Activated naive CD8-positive, alpha-beta T cell treated with anti-CD3 and anti-CD28 coated beads for 36 hours (primary cell): ENCODE measurements at regions not wholly inside any gene's neighbourhood (a gene's known extent, or its start where the extent isn't known, plus 50 kb on each side); places are given as distances from the start of the nearest gene placed in this dataset.

ENCODE experiments used
- DNase-seq: peaks from one replicate; pipeline ENCODE4 v3.0.0; 2021
- H3K27ac Mint-ChIP-seq: one replicate; pipeline ENCODE4 v1.8.0; 2022; ENCODE audit warnings: mild to moderate bottlenecking, moderate library complexity, mixed read lengths
- H3K27me3 Mint-ChIP-seq: one replicate; pipeline ENCODE4 v1.8.0; 2022; ENCODE audit warnings: mild to moderate bottlenecking, mixed read lengths
- H3K36me3 Mint-ChIP-seq: one replicate; pipeline ENCODE4 v1.8.0; 2021; ENCODE audit warnings: mild to moderate bottlenecking, mixed read lengths
- H3K4me1 Mint-ChIP-seq: one replicate; pipeline ENCODE4 v1.8.0; 2021; ENCODE audit warnings: mixed read lengths
- H3K4me3 Mint-ChIP-seq: one replicate; pipeline ENCODE4 v1.8.0; 2022; ENCODE audit warnings: mild to moderate bottlenecking, moderate library complexity, mixed read lengths
- H3K9me3 Mint-ChIP-seq: one replicate; pipeline ENCODE4 v1.8.0; 2022; ENCODE audit warnings: mixed read lengths

GRCh38 chr2:24439971-24440340 is 51.1 kb upstream of the NCOA1 start:
- Mint-ChIP-seq H3K4me1 (no peaks in the 10 kb centered on the region), H3K36me3 (no peaks in the 10 kb centered on the region), H3K27ac (no peak overlapping the region), H3K27me3 (no peaks in the 10 kb centered on the region), H3K4me3 (no peak overlapping the region), H3K9me3 (no peaks in the 10 kb centered on the region)
- DNase-seq, result no peak

- no peaks in the 10 kb centered on the region for H3K4me1 Mint-ChIP-seq
- H3K27ac Mint-ChIP-seq, result no peak overlapping the region
- H3K36me3 Mint-ChIP-seq, result no peaks in the 10 kb centered on the region
- no peaks in the 10 kb centered on the region for H3K27me3 Mint-ChIP-seq
- DNase-seq, result no peak
- no peaks in the 10 kb centered on the region for H3K9me3 Mint-ChIP-seq
- no peak overlapping the region for H3K4me3 Mint-ChIP-seq
Measured at GRCh38 chr2:24439280-24439970, 51.6 kb upstream of the NCOA1 start.

DNA sequence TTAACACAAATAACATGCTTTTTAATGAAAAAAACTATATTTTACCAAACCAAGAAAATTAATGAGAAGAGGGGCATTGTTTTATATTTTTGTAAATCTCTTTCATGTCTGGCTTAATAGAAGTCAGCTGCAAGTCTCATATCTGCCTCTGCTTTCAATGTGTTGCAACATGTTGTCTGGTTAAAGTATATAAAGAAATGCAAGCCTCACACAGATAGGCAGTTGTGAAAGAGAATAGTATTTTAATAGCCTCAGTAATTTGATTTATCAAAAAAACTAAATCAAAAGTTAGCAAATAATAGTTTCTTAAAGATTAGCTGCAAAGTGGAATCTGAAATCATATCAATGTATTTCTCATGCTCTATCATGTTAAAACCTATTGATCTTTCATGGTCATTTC is 52.9 kb upstream of the NCOA1 start:
- Mint-ChIP-seq H3K27ac (no peak overlapping the region), H3K4me3 (no peak overlapping the region), H3K4me1 (no peaks in the 10 kb centered on the region), H3K27me3 (no peaks in the 10 kb centered on the region), H3K9me3 (no peaks in the 10 kb centered on the region), H3K36me3 (no peaks in the 10 kb centered on the region)
- DNase-seq, result no peak

DNA sequence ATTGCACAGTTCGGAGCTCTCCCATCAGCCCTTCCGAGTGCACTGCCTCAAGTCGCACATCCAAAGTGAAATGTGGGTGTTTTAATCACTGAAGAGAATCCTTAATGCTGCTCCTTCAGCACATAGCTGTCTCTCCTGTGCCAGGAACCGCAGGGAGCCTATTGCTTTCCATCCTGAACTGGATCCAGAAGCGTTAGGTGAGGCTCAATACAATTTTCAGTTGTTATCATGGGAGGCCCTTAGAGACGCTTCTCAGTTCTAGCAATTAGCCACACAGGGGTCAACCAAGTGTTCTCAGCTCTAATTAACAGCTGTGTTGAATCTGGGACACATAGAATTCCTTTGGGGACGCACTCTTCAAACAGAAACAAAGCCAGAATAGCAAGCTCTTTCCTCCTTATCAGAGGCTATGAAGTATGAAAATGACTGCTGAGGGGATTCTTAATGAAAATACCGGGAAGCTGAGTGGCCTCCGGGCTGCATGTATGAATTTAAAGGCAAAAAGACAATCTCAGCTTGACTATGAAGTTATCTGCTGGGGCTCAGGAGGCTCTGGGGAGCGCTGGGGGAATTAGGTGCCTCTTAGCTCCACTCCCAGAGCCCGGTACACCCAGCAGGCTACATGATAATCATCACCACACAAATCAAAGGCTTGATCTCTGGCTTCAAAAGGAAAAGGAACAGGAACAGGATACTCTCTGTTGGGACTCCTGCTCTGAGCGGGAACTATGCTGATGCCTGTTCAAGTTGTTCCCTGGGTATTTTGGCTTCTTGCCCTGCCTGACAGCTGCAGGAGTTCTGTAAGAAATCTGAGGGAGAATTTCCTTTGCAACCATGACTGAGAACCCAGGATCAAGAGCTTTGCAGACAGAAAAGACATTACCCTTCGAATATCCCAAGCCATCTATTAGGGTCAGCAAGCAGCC is 55.4 kb upstream of the NCOA1 start:
- H3K4me3 Mint-ChIP-seq, result no peak overlapping the region
- no peak for DNase-seq
- no peaks in the 10 kb centered on the region for H3K27me3 Mint-ChIP-seq
- no peaks in the 10 kb centered on the region for H3K4me1 Mint-ChIP-seq
- no peaks in the 10 kb centered on the region for H3K9me3 Mint-ChIP-seq
- H3K27ac Mint-ChIP-seq, result no peak overlapping the region
- no peaks in the 10 kb centered on the region for H3K36me3 Mint-ChIP-seq

- DNase-seq, result no peak
- Mint-ChIP-seq H3K27me3 (no peaks in the 10 kb centered on the region), H3K9me3 (no peaks in the 10 kb centered on the region), H3K4me3 (no peak overlapping the region), H3K36me3 (no peaks in the 10 kb centered on the region), H3K27ac (no peak overlapping the region), H3K4me1 (no peaks in the 10 kb centered on the region)
Measured at GRCh38 chr2:24434541-24434940, 56.5 kb upstream of the NCOA1 start.

GRCh38 chr2:24432735-24433134 is 58.3 kb upstream of the NCOA1 start:
- DNase-seq, result no peak
- Mint-ChIP-seq H3K36me3 (no peaks in the 10 kb centered on the region), H3K27me3 (no peaks in the 10 kb centered on the region), H3K4me1 (no peaks in the 10 kb centered on the region), H3K4me3 (no peak overlapping the region), H3K9me3 (no peaks in the 10 kb centered on the region), H3K27ac (no peak overlapping the region)

GRCh38 chr2:24432121-24432520 is 58.9 kb upstream of the NCOA1 start:
- no peaks in the 10 kb centered on the region for H3K27me3 Mint-ChIP-seq

DNA sequence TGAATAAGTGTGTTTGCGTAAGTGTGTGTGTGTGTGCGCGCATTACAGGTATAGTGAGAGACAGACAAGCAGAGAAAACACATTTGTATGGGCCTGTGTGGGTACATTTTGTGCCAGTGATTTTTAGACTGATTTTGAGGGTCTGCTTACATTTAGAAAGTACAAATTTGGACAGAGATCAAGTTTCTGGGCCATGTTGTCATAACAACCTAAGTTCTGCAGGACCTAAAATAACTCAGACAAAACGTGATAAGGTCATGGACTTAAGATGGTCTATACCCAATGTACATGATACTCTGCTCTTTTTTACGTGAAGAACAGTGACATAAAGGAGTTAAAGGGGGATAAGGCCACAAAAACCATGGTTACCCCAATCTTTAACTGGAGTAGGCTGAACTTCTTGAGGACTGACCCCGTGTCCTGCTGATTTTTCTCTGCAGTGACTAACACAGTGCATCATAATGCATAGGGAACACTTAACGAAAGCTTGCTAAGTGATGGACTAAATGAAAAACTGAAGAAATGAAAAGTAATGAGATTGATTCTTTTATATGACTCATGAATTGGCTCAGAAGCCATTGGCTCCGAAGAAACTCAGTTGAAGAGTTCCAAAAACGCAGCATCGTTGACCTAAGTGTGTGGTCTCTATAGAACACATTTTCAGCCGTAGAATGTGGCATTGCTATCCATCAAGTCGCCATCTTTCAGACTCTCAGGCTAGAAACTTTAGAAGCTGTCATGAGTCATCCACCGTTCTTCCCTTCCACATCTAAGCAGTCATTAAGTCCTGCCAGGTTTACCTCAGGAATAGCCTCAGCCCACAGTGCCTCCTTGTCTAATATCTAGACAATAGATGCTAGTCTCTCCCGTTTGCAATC is 61.6 kb upstream of the NCOA1 start:
- H3K9me3 Mint-ChIP-seq, result no peaks in the 10 kb centered on the region
- H3K36me3 Mint-ChIP-seq, result no peaks in the 10 kb centered on the region
- no peaks in the 10 kb centered on the region for H3K27me3 Mint-ChIP-seq
- no peaks in the 10 kb centered on the region for H3K4me1 Mint-ChIP-seq
- DNase-seq, result no peak
- H3K27ac Mint-ChIP-seq, result no peak overlapping the region
- no peak overlapping the region for H3K4me3 Mint-ChIP-seq

More at GRCh38 chr2:24432121-24432520, 58.9 kb upstream of the NCOA1 start:
- H3K4me3 Mint-ChIP-seq, result no peak overlapping the region
- no peaks in the 10 kb centered on the region for H3K9me3 Mint-ChIP-seq
- no peaks in the 10 kb centered on the region for H3K36me3 Mint-ChIP-seq
- no peak overlapping the region for H3K27ac Mint-ChIP-seq
- DNase-seq, result no peak
- H3K4me1 Mint-ChIP-seq, result no peaks in the 10 kb centered on the region

- H3K27me3 Mint-ChIP-seq, result no peaks in the 10 kb centered on the region
Measured at GRCh38 chr2:24424387-24424786, 64.1 kb upstream of the ITSN2 start.

DNA sequence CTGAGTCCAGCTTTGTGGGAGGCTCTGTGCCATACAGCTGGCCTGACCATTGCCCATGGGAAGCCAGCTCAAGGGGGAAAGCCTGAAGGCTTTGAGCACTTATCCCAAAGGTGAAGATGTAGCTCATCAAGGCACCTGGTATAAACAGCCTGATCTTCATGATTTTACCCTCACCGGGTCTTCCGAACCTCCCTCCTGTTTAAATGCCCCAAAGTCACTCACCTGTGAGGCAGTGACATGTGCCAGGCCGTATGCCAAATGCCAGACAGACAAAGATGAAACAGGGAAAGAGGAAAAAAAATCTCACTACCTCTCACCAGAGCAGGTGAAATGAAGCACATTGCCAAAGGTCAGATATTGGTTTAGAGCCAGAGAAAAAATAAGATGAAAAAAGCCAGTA is 62.8 kb upstream of the ITSN2 start:
- H3K4me1 Mint-ChIP-seq, result no peaks in the 10 kb centered on the region
- H3K4me3 Mint-ChIP-seq, result no peak overlapping the region
- H3K36me3 Mint-ChIP-seq, result no peaks in the 10 kb centered on the region
- H3K27me3 Mint-ChIP-seq, result no peaks in the 10 kb centered on the region
- no peak overlapping the region for H3K27ac Mint-ChIP-seq
- H3K9me3 Mint-ChIP-seq, result peaks cover 2% of the 10 kb centered on the region
- no peak for DNase-seq

More at GRCh38 chr2:24424387-24424786, 64.1 kb upstream of the ITSN2 start:
- no peaks in the 10 kb centered on the region for H3K36me3 Mint-ChIP-seq
- no peak for DNase-seq
- no peak overlapping the region for H3K27ac Mint-ChIP-seq
- no peak overlapping the region for H3K4me3 Mint-ChIP-seq
- no peaks in the 10 kb centered on the region for H3K4me1 Mint-ChIP-seq
- peaks cover 2% of the 10 kb centered on the region for H3K9me3 Mint-ChIP-seq

GRCh38 chr2:24421668-24422067 is 61.3 kb upstream of the ITSN2 start:
- Mint-ChIP-seq H3K9me3 (peaks cover 2% of the 10 kb centered on the region), H3K27ac (no peak overlapping the region), H3K36me3 (no peaks in the 10 kb centered on the region), H3K27me3 (no peaks in the 10 kb centered on the region), H3K4me3 (no peak overlapping the region), H3K4me1 (no peaks in the 10 kb centered on the region)
- peak; percentile 39 for DNase-seq

GRCh38 chr2:24420373-24420772 is 60.0 kb upstream of the ITSN2 start:
- DNase-seq, result no peak
- no peaks in the 10 kb centered on the region for H3K4me1 Mint-ChIP-seq
- no peaks in the 10 kb centered on the region for H3K27me3 Mint-ChIP-seq
- H3K27ac Mint-ChIP-seq, result no peak overlapping the region
- H3K36me3 Mint-ChIP-seq, result no peaks in the 10 kb centered on the region
- H3K4me3 Mint-ChIP-seq, result no peak overlapping the region
- H3K9me3 Mint-ChIP-seq, result peaks cover 2% of the 10 kb centered on the region

GRCh38 chr2:24418166-24418841 is 58.0 kb upstream of the ITSN2 start:
- Mint-ChIP-seq H3K4me1 (no peaks in the 10 kb centered on the region), H3K9me3 (peaks cover 2% of the 10 kb centered on the region), H3K36me3 (no peaks in the 10 kb centered on the region), H3K27ac (no peak overlapping the region), H3K27me3 (no peaks in the 10 kb centered on the region), H3K4me3 (no peak overlapping the region)
- no peak for DNase-seq

DNA sequence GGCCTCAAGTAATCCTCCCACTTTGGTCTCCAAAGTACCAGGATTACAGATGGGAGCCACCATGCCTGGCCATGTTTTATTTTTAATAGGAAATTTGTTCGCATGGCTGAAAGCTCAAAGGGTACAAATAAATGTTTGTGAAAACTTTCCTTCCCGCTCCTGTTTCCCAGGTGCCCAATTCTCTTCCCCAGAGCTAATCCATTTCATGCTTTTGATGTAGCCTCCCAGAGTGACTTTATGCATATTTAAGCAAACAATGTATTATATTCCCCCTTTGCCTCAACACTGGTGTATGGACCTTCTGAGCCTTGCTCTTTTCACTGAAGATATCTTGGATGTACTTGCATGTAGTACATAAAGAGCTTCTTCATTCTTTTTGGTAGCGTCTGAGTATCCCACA is 52.5 kb upstream of the ITSN2 start:
- peaks cover 3% of the 10 kb centered on the region for H3K27me3 Mint-ChIP-seq
- H3K4me1 Mint-ChIP-seq, result no peaks in the 10 kb centered on the region
- H3K36me3 Mint-ChIP-seq, result no peaks in the 10 kb centered on the region
- DNase-seq, result no peak
- H3K4me3 Mint-ChIP-seq, result no peak overlapping the region
- no peak overlapping the region for H3K27ac Mint-ChIP-seq
- no peaks in the 10 kb centered on the region for H3K9me3 Mint-ChIP-seq
